HG03060 (cell line): ENCODE measurements at regions not wholly inside any gene's neighbourhood (a gene's known extent, or its start where the extent isn't known, plus 50 kb on each side); places are given as distances from the start of the nearest gene placed in this dataset.

Source experiments
- ATAC-seq: cut with Tn5 transposase; IDR thresholded peaks from one replicate; pipeline ENCODE4 v1.9.1; 2021; ENCODE audit warnings: low read depth, moderate number of reproducible peaks; ENCODE audit not compliant: unreplicated experiment

DNA sequence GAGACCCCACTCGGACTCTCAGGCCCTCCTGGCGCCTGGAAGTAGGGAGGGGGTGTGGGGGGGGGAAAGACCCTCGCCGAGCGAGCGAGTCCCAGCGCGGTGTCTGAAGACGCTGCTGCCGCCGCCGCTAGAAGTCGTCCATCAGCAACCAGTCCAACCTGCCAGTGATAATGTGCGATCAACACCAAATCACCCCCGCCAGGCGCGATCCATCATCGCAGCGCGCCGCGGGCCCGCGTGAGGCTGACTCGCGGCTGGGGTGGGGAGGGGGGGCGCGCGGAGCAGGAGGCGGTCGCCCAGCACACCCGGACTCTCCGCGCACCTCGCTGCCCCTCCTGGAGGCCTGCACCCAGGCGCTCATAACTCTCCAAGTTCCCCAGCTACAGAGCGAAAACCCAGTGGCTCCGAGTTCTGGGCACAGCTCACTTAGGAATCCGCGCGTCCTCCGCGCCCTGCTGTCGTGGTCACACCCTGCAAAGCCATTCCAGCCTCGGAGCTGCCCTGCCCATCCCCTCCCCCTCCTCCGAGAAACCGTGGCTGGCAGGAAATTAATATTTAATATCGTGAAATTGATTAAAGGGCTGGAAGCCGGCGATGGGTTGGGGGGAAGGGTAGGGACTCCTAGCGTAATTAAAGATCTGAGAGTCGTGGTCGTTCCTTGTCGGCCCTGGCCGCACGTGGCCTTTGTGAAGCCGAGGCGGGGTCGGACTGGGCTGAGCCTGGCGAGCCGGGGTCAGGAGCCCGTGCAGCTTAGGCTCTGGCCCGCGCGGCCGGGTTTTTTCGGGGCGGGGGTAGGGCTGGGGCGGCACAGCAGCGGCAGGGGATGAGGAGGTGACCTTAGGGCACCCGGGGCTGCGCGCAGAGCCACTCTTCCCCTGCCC is 58.1 kb upstream of the BCOR start:
- no peak for ATAC-seq

GRCh38 chrX:40154853-40155588 is 57.3 kb upstream of the BCOR start:
- no peak for ATAC-seq

DNA sequence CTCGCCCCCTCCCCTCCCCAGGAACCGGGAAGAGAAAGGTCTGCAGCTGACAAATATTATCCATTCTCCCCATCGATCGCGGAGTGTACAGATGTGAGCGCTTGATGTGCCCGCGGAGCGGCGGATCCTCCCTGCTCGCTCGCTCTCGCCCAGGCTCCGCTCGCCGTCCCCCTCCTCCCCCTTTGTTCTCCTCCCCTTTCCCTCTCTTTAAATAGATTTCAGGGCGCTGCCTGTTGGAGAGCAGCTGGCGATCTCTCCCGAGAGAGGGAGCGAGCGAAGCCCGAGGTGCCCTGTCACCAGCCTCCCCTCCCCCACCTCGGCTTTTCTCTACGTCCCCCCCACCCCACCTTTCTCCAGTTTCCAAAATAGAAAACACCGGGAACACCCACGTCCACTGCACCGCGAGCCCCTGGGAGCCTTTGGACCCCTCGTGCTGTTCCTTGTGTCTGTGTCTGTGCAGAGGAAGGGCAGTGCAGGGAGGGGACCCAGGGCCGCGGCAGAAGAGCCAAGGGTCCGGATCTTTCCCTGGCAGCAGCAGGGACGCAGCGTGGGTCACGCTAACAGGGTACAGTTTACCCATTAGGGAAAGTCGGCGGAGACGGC is 56.6 kb upstream of the BCOR start:
- ATAC-seq = no peak

DNA sequence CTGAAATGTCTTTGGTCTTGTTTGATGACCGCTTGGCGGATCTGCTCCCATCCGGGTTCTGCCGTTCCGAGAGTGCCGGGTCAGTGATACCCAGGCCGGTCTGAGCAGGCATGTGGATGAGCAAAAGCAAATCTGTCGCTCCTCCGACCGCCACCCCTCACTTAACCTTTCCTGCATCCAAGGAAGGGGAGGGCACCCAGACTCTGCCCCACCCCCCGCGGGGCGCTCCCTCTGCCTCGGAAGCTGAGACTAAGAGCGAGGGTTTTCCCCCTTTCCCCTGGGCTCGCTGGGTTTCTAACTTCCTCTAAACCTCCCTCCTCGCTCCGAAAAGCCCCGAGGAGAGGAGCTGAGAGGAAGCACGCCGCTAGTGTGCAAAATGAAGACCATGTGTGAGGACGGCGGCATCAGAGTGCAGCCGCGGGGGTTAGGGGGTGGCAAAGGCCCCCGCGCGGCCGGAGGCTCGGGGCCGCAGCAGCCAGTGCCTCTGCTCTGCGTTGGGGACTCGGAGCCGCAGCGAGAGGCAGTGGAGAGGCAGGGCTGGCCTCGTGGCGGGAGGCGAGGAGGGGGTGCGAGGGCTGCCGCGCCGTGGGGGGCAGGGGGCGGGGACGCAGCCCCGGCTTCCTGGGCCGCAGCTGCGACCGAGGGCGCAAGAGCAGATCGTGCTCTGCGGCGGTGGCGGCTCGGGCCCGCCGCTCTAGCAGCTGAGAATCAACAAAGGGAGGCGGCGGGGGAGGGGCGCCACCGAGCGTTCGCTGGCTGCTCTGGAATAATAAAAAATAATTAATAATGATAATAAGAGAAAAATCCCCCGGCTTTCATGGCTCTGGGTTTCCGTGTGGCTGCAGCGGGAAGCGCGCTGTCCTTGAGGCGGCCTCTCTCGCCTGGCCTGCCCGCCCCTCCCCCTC is 55.8 kb upstream of the BCOR start:
- ATAC-seq = no peak

- ATAC-seq = no peak
Measured at GRCh38 chrX:40152741-40153344, 55.1 kb upstream of the BCOR start.

GRCh38 chrX:40152173-40152711 is 54.5 kb upstream of the BCOR start:
- no peak for ATAC-seq

GRCh38 chrX:40151211-40152172 is 53.7 kb upstream of the BCOR start:
- no peak for ATAC-seq

DNA sequence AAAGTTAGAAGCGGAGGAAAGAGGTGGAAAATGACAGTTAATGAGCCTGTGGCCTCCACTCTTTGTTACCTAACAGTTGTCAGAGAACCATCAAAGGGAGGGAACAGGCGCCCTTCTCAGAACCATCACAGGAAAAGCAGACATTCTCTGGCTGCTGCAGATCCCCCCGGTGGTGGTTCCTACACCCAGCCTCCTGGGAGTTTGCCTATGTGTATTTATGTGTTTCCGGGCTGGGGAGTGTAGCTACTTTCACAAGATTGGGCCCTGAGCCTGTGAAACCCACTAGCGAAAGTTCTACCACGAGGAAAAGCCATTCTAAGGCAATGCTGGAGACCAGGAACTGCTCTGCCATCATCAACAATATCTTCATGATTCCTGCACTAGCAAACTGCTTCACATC is 52.7 kb upstream of the BCOR start:
- ATAC-seq = no peak

DNA sequence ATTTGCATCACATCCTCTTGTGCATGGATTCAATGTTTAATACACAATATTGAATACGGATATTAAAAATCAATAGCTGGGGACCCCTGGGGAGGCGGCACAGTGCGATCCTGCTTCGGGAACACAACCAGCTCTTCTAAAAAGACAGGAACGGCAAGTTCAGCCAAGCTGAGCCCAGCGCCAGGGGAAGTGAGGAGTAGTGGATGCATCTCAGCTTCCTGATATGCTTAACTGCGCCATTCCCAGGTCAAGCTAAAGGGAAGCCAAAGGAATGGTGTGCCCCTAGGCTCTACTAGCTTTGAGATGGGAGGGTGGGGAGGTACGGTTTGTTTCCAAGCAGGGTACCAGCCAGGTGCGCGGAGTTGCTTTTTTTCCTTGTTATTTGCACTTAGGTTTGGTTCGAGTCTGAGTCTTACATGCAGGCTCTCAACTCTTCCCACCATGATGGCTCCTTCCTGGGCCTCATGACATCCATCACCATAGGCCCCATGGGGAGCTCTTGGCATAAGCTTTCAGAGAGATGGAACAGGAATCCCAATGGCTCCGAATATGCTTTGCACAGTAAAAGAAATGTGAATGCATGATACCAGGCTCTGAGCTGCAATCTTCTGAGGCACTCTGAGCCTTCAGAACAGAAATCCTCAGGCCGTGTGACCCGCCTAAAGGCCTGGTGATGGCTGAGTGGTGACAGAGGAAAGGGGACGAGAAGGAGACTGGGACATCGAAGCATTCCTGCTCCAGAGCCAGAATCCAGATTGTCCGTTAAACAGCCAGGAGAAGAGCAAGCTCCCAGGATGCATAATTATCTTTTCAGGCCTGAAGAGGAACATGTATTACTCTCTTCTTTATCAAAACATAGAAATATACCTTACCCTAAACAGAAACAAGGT is 51.8 kb upstream of the BCOR start:
- ATAC-seq = no peak

DNA sequence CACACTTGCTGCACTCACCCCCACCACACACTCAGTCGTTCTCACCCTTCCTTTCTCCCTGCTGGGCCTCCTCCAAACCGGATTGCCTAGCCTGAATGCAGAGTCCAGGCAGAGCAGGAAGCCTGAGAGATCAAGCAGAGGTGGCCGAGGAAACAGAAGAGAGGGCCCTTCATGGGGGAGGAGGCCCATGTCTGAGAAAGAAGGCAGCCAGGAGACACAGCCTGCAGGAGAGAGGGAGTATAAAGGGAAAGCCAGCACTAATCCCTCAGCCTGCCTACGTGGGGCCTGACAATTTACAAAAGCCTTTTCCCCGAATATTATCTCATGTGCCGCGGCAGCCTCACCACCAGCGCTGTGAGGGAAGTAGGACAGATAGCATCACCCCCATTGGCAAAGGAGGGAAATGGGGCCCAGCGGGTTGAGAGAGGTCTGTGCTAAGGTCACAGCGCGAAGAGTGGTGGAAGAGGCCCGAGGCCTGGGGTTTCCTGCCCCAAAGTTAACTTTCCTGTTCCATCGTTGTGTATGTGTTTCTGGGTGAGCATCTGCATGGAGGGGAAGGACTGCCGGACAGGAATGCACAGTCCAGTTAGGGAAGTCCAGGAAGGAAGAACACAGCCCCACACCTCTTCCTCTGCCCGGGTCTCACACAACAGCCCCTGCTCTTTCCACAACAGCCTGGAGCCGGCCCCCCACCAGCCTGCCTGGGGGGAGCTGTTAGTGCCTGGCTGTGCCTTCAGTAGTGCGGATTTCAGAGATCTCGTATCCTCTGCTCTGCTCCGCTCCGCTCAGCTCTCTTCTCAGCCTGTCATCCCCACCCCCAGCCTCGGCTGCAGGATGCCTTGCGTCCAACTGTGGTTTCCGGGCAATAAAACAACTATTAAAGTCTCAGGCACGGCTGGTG is 50.9 kb upstream of the BCOR start:
- no peak for ATAC-seq

DNA sequence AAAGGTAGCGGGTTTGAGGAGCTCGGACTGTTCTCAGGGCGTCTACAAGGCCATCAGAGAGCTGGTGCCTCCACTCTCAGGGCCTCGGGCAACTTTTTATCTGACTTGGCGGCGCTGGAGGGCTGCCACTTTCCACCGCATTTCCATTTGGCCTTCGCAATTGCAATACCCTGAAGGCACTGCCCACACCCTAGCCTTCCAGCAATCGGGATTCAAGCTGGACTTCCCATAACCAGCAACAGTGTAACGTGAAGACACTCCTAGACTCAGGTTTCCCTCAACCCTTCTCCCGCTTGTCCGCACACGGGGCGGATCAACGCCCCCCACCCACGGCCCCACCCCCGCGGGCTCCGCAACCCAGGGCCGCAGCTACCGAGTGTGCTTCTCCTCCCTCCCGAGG is 50.2 kb upstream of the BCOR start:
- ATAC-seq = no peak
